GM20000 (cell line): ENCODE measurements at regions not wholly inside any gene's neighbourhood (a gene's known extent, or its start where the extent isn't known, plus 50 kb on each side); places are given as distances from the start of the nearest gene placed in this dataset.

Experiments used
- DNase-seq: peaks from one replicate; pipeline ENCODE4 v3.0.0; 2012; ENCODE audit warnings: low spot score
- TF ChIP-seq, protein P1 (sequence below): IDR thresholded peaks from 2 replicates; pipeline ENCODE4 v1.5.1; 2012; ENCODE audit warnings: mild to moderate bottlenecking, control low read depth; ENCODE audit errors: extremely low read depth, missing control alignments

- TF ChIP-seq, protein P1, sequence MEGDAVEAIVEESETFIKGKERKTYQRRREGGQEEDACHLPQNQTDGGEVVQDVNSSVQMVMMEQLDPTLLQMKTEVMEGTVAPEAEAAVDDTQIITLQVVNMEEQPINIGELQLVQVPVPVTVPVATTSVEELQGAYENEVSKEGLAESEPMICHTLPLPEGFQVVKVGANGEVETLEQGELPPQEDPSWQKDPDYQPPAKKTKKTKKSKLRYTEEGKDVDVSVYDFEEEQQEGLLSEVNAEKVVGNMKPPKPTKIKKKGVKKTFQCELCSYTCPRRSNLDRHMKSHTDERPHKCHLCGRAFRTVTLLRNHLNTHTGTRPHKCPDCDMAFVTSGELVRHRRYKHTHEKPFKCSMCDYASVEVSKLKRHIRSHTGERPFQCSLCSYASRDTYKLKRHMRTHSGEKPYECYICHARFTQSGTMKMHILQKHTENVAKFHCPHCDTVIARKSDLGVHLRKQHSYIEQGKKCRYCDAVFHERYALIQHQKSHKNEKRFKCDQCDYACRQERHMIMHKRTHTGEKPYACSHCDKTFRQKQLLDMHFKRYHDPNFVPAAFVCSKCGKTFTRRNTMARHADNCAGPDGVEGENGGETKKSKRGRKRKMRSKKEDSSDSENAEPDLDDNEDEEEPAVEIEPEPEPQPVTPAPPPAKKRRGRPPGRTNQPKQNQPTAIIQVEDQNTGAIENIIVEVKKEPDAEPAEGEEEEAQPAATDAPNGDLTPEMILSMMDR: no peak
Observed at GRCh38 chr9:14031810-14032209, 282.1 kb downstream of the NFIB start.

GRCh38 chr9:14031060-14031414, 282.9 kb downstream of the NFIB start:
- TF ChIP-seq, protein P1: no peak
- no peak for DNase-seq

More at GRCh38 chr9:14031810-14032209, 282.1 kb downstream of the NFIB start:
- DNase-seq: no peak

DNA sequence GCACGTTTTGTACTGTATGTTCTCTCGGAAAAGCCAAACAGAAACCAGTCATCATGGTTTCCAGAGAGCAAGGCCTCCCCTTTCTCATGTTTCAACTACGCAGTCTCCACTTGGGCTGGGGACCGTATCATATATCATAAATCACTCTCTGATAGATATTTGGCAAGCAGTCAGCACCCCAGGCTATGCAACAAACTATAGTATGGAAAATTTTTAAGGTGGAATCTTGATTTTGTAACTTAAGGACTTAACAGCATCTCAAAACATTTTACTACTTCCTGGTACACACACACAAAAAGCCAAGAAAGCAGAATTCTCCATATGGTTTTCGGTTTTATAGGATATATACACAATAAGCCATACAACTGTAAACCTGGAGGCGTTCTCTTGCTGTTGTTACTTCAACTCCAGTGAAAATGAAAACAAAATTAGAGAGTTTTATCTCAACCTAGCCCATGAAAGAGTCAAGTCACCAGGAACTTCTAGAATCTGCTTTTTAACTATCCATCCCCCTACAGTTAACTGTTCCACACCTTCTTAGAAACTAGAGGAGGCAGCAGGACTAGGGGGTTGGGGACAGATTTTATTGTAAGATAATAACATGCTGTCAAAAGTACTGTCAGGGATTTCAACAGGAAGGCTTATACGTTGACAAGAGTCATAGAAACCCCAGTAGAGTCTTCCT, 283.4 kb downstream of the NFIB start:
- TF ChIP-seq, protein P1: no peak
- no peak for DNase-seq

- TF ChIP-seq, protein P1: no peak
Observed at GRCh38 chr9:14029806-14030374, 284.1 kb downstream of the NFIB start.

GRCh38 chr9:14027116-14027800, 286.7 kb downstream of the NFIB start:
- DNase-seq: no peak
- TF ChIP-seq, protein P1: no peak

More at GRCh38 chr9:14029806-14030374, 284.1 kb downstream of the NFIB start:
- DNase-seq: no peak

- DNase-seq: no peak
- TF ChIP-seq, protein P1: no peak
Observed at GRCh38 chr9:14025741-14026140, 288.2 kb downstream of the NFIB start.

DNA sequence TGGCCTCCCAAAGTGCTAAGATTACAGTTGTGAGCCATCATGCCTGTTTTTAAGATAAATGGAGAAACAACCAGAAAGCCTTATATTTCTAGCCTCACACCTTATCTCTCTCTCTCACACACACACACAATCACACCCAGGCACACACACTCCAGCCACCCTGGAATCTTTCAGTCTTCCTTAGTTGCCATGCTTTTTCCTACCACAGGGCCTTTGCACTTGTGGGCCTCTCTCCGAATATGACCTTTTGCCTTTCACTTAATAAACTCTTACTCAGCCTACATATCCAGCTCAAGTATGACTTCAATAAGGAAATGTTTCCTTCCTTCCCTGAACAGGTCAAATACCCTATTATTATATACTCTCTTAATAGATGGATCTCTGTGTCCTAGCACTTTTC, 290.7 kb downstream of the NFIB start:
- no peak for DNase-seq

More for the DNA sequence above, 290.7 kb downstream of the NFIB start:
- TF ChIP-seq, protein P1: no peak
